PC-3 (cell line): ENCODE measurements at regions not wholly inside any gene's neighbourhood (a gene's known extent, or its start where the extent isn't known, plus 50 kb on each side); places are given as distances from the start of the nearest gene placed in this dataset.

Source experiments
- ATAC-seq: fragments of 200-7000 bp; cut with Tn5 transposase; 2 replicates; pipeline ENCODE4 v1.9.1; 2020; ENCODE audit warnings: mild to moderate bottlenecking, moderate library complexity
- BruUV-seq: library from RNA; stranded (reverse); fragments of 400-500 nt; replicated peaks from 2 replicates; lab custom pipeline; 2021; lab: Mats Ljungman, UMichigan
- CTCF ChIA-PET: fragments of 300-600 bp; sonication (Branson Sonifier 250); formaldehyde crosslinking; loops from one replicate; lab custom pipeline; 2022; ENCODE audit warnings: antibody characterized with exemption; lab: Charles Lee
- POLR2A ChIA-PET: fragments of 300-600 bp; sonication (Branson Sonifier 250); formaldehyde crosslinking; loops from one replicate; lab custom pipeline; 2022; ENCODE audit warnings: antibody characterized with exemption; ENCODE audit not compliant: unreplicated experiment; lab: Charles Lee
- DNase-seq: peaks from one replicate; pipeline ENCODE4 v3.0.0-alpha.2; 2015
- H2AFZ ChIP-seq: fragments of 300-600 bp; sonication (generic); 2 replicates; pipeline ENCODE4 v1.6.0; 2016; ENCODE audit warnings: antibody characterized with exemption, low read length
- H3F3A ChIP-seq: fragments of 300-600 bp; sonication (generic); one replicate; pipeline ENCODE4 v1.6.0; 2017; ENCODE audit warnings: antibody characterized with exemption, low read length, control low read depth, mild to moderate bottlenecking; ENCODE audit not compliant: unreplicated experiment
- H3K27ac ChIP-seq: fragments of 300-600 bp; sonication (generic); 2 replicates; pipeline ENCODE4 v1.5.1; 2016; ENCODE audit warnings: mild to moderate bottlenecking, low read length
- H3K27me3 ChIP-seq: fragments of 300-600 bp; sonication (generic); 2 replicates; pipeline ENCODE4 v1.6.1; 2016; ENCODE audit warnings: low read length, mixed read lengths
- H3K36me3 ChIP-seq: fragments of 300-600 bp; sonication (generic); 2 replicates; pipeline ENCODE4 v1.6.1; 2016; ENCODE audit warnings: low read depth, mixed run types, low read length, mixed read lengths
- H3K4me1 ChIP-seq: fragments of 300-600 bp; sonication (generic); 2 replicates; pipeline ENCODE4 v1.5.1; 2016; ENCODE audit warnings: low read length; ENCODE audit not compliant: insufficient read depth
- H3K4me2 ChIP-seq: fragments of 300-600 bp; sonication (generic); 2 replicates; pipeline ENCODE4 v1.6.0; 2016; ENCODE audit warnings: low read length
- H3K4me3 ChIP-seq: fragments of 300-600 bp; sonication (generic); 2 replicates; pipeline ENCODE4 v1.5.1; 2016; ENCODE audit warnings: mild to moderate bottlenecking, low read length, mixed read lengths
- H3K79me2 ChIP-seq: fragments of 300-600 bp; sonication (generic); 2 replicates; pipeline ENCODE4 v1.6.1; 2017; ENCODE audit warnings: low read length, mixed read lengths
- H3K9ac ChIP-seq: fragments of 300-600 bp; sonication (generic); 2 replicates; pipeline ENCODE4 v1.6.0; 2016; ENCODE audit warnings: mild to moderate bottlenecking, low read length
- H3K9me2 ChIP-seq: fragments of 300-600 bp; sonication (generic); replicated peaks from 2 replicates; pipeline ENCODE4 v1.6.1; 2016; ENCODE audit warnings: mixed run types, low read length, mixed read lengths
- H3K9me3 ChIP-seq: fragments of 300-600 bp; sonication (generic); 2 replicates; pipeline ENCODE4 v1.6.1; 2016; ENCODE audit warnings: low read length, mixed read lengths
- H4K20me1 ChIP-seq: fragments of 300-600 bp; sonication (generic); 2 replicates; pipeline ENCODE4 v1.6.1; 2016; ENCODE audit warnings: low read length, mixed read lengths
- CTCF ChIP-seq: fragments of 300-600 bp; sonication (generic); conservative IDR thresholded peaks from 2 replicates; pipeline ENCODE4 v1.5.1; 2017; ENCODE audit warnings: antibody characterized with exemption, low read depth, mild to moderate bottlenecking, low read length
- EZH2 ChIP-seq: fragments of 300-600 bp; sonication (generic); IDR thresholded peaks from one replicate; pipeline ENCODE4 v1.6.1; 2017; ENCODE audit warnings: antibody characterized with exemption, mild to moderate bottlenecking, low read length; ENCODE audit not compliant: unreplicated experiment
- EZH2phosphoT487 ChIP-seq: fragments of 300-600 bp; sonication (generic); IDR thresholded peaks from 2 replicates; pipeline ENCODE4 v1.6.1; 2018; ENCODE audit warnings: mild to moderate bottlenecking, antibody characterized with exemption, low read length, borderline replicate concordance
- intact Hi-C: fragments of 100-400 bp; cut with micrococcal nuclease; formaldehyde crosslinking; loops from 2 replicates; pipeline ENCODE4 v1.9.0; 2023

GRCh38 chr5:166178411-166179080, 2112.9 kb upstream of the WWC1 start:
- Histone ChIP-seq H3F3A (no peaks in the 10 kb centered on the region), H3K27me3 (no peaks in the 10 kb centered on the region), H3K27ac (no peak overlapping the region), H3K9ac (no peak overlapping the region), H4K20me1 (no peaks in the 10 kb centered on the region), H3K36me3 (no peaks in the 10 kb centered on the region), H3K4me1 (no peaks in the 10 kb centered on the region), H3K9me2 (no peaks in the 10 kb centered on the region), H3K79me2 (no peaks in the 10 kb centered on the region), H2AFZ (no peak overlapping the region), H3K4me3 (no peak overlapping the region), H3K4me2 (no peak overlapping the region), H3K9me3 (peaks cover 5% of the 10 kb centered on the region; the same call in 1 of the 2 replicates)
- BruUV-seq, result no TSS peak
- DNase-seq, result no peak
- POLR2A ChIA-PET, result no interaction called here
- intact Hi-C loops, result no loop called here
- CTCF ChIA-PET, result interaction anchor here (0.5 kb wide), 1 partner anchor 635 kb away, joined by 3 read pairs; no protein-coding TSS in a partner anchor
- TF ChIP-seq CTCF, result no peak
- no peak for TF ChIP-seq EZH2phosphoT487
- TF ChIP-seq EZH2, result no peak
- ATAC-seq, result no peak

GRCh38 chr5:166185185-166185584, 2106.3 kb upstream of the WWC1 start:
- Histone ChIP-seq H3K9me2 (no peaks in the 10 kb centered on the region), H3K36me3 (no peaks in the 10 kb centered on the region), H3K9ac (no peak overlapping the region), H3K27me3 (no peaks in the 10 kb centered on the region), H3K4me3 (no peak overlapping the region), H3K4me1 (no peaks in the 10 kb centered on the region), H3F3A (no peaks in the 10 kb centered on the region), H2AFZ (no peak overlapping the region), H4K20me1 (no peaks in the 10 kb centered on the region), H3K27ac (no peak overlapping the region), H3K9me3 (peaks cover 11% of the 10 kb centered on the region; the same call in 1 of the 2 replicates), H3K4me2 (no peak overlapping the region), H3K79me2 (no peaks in the 10 kb centered on the region)
- DNase-seq (no peak), ATAC-seq (no peak)
- POLR2A ChIA-PET, result no interaction called here
- CTCF ChIA-PET, result no interaction called here
- no TSS peak for BruUV-seq
- TF ChIP-seq CTCF (no peak), EZH2phosphoT487 (no peak), EZH2 (no peak)
- intact Hi-C loops, result no loop called here

GRCh38 chr5:166188501-166189325, 2102.7 kb upstream of the WWC1 start:
- no peaks in the 10 kb centered on the region for H3K36me3 ChIP-seq
- no peaks in the 10 kb centered on the region for H3K9me2 ChIP-seq
- H3K9me3 ChIP-seq, result peaks cover 8% of the 10 kb centered on the region; the same call in 1 of the 2 replicates
- no peak overlapping the region for H3K4me2 ChIP-seq
- H3K9ac ChIP-seq, result no peak overlapping the region
- ATAC-seq (no peak), DNase-seq (no peak)
- CTCF ChIA-PET, result no interaction called here
- no peaks in the 10 kb centered on the region for H4K20me1 ChIP-seq
- no peaks in the 10 kb centered on the region for H3K4me1 ChIP-seq
- no peak overlapping the region for H3K4me3 ChIP-seq
- intact Hi-C loops, result no loop called here
- H3F3A ChIP-seq, result no peaks in the 10 kb centered on the region
- no TSS peak for BruUV-seq
- H2AFZ ChIP-seq, result no peak overlapping the region
- POLR2A ChIA-PET, result no interaction called here
- H3K27me3 ChIP-seq, result no peaks in the 10 kb centered on the region
- no peak for TF ChIP-seq EZH2
- no peak for TF ChIP-seq CTCF
- TF ChIP-seq EZH2phosphoT487, result no peak
- no peak overlapping the region for H3K27ac ChIP-seq
- H3K79me2 ChIP-seq, result no peaks in the 10 kb centered on the region
